ENCODE measurements at regions not wholly inside any gene's neighbourhood (a gene's known extent, or its start where the extent isn't known, plus 50 kb on each side); places are given as distances from the start of the nearest gene placed in this dataset.

DNA sequence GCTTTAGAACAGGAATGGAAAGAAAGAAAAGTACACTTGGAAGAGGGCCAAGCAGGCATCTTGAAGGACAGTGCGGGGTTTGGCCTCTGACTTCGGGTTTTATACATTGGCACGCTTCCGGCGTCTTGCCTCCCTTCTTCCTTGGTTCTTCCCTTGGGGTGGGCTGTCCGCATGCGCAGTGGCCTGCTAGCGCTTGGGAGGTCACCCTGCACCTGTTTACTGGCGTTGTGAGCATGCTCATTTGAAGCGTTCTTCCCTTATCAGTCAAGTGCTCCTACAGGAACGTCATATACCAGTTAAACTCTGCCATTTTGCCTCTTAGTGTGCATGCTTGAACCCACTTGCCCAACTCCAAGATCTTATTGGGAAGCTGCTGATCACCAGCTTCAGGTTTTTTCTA, 230.0 kb downstream of the TTLL2 start:
- DNase-seq (ENCODE audit: low read depth) = no peak
- Histone ChIP-seq H3K36me3 (ENCODE audit: control insufficient read depth, insufficient read depth, low read length) (no peaks in the 10 kb centered on the region), H3K4me3 (ENCODE audit: low read depth, low read length) (no peak overlapping the region), H3K27me3 (ENCODE audit: control insufficient read depth, insufficient read depth, low read length) (no peaks in the 10 kb centered on the region)
- no peak for FAIRE-seq
- TF ChIP-seq, protein P1, sequence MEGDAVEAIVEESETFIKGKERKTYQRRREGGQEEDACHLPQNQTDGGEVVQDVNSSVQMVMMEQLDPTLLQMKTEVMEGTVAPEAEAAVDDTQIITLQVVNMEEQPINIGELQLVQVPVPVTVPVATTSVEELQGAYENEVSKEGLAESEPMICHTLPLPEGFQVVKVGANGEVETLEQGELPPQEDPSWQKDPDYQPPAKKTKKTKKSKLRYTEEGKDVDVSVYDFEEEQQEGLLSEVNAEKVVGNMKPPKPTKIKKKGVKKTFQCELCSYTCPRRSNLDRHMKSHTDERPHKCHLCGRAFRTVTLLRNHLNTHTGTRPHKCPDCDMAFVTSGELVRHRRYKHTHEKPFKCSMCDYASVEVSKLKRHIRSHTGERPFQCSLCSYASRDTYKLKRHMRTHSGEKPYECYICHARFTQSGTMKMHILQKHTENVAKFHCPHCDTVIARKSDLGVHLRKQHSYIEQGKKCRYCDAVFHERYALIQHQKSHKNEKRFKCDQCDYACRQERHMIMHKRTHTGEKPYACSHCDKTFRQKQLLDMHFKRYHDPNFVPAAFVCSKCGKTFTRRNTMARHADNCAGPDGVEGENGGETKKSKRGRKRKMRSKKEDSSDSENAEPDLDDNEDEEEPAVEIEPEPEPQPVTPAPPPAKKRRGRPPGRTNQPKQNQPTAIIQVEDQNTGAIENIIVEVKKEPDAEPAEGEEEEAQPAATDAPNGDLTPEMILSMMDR (IDR thresholded peaks at IDR 0.05; ENCODE audit: insufficient read depth, low read length, severe bottlenecking) = no peak

DNA sequence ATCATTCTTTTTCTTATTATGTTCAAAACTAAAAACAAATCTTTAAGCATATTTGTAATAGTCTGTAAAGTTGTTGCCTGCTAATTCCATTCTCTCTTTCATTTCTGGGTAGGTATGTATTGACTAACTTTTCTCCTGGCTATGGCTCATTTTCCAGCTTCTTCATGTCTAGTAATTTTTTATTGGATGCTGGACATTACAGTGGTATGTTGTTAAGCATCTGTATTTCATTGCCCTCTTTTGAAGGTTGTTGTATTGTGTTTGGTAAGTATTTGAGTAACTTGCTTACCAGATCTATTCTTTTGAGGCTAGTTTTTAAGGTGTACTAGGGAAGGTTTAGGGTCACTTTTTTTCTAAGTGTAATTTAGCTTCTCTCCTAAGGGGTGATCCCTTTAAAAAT, 230.9 kb downstream of the TTLL2 start:
- no peak overlapping the region for H3K4me3 ChIP-seq (ENCODE audit: low read depth, low read length)
- TF ChIP-seq, protein P1 (IDR thresholded peaks at IDR 0.05; ENCODE audit: insufficient read depth, low read length, severe bottlenecking) = no peak
- no peak for DNase-seq (ENCODE audit: low read depth)
- no peaks in the 10 kb centered on the region for H3K36me3 ChIP-seq (ENCODE audit: control insufficient read depth, insufficient read depth, low read length)
- no peak for FAIRE-seq
- no peaks in the 10 kb centered on the region for H3K27me3 ChIP-seq (ENCODE audit: control insufficient read depth, insufficient read depth, low read length)

DNA sequence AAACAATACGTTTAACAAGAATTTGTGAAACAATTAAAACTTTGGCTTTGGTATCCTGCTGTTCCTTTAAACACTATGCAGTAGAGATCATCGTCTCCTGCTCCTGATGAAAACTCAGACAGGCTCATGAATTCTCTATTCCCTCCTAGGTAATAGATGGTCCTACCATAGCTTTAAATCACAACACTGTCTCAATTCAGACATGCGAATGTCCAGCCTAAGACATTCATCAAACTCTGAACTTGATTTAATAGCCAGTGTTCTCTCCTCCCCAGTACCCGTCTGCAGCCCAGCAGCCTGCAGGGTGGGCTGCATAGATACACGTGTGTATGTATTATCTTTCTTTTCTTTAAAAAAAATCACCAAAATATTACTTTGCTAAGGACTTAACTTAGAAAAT, 232.8 kb downstream of the TTLL2 start:
- DNase-seq (ENCODE audit: low read depth) (no peak), FAIRE-seq (no peak)
- TF ChIP-seq, protein P1 (IDR thresholded peaks at IDR 0.05; ENCODE audit: insufficient read depth, low read length, severe bottlenecking) = no peak
- Histone ChIP-seq H3K36me3 (ENCODE audit: control insufficient read depth, insufficient read depth, low read length) (no peaks in the 10 kb centered on the region), H3K27me3 (ENCODE audit: control insufficient read depth, insufficient read depth, low read length) (no peaks in the 10 kb centered on the region), H3K4me3 (ENCODE audit: low read depth, low read length) (no peak overlapping the region)

DNA sequence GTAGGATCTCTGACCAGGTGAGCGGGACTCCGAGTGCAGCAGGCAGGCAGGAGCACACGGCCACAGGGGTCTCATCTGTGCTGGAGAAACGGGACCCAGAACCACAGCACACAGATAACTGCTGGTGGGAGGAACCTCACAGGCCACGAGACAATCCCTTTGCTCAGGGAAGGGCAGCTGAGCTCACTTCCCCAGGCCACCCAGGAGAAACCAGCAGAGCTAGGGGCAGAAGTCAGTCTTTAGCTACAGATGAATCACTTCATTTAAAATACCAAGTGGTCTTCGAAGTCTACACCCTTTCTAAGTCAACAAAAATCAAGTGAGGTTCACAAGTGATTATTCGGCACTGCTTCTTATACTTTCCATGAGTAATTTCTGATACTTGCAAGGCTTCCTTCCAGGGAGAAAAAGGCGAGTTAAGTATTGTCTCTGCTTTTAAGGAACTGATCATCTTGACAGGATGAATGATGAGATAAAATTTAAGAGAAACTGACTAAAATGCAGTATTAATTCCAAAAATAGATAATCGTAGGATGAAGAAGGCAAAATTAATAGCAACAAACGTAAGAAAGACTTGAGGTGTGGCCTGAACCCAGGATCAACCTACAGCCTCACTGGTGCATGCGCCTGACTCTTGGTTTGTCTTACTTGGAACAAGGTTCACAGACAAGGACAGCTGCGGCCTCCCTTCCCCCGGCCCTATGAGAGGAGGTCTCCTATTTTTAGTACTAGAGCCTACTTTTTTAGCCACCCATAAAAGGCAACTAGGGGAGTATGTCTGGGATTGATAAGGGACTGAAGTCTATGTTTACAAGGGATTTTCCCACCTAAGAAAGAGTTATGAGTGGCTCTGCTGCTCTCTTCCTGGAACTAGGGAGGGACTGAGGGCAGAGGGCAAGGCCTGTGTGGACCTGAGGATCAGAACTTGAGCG, 233.6 kb downstream of the TTLL2 start:
- no peaks in the 10 kb centered on the region for H3K36me3 ChIP-seq (ENCODE audit: control insufficient read depth, insufficient read depth, low read length)
- no peak for DNase-seq (ENCODE audit: low read depth)

DNA sequence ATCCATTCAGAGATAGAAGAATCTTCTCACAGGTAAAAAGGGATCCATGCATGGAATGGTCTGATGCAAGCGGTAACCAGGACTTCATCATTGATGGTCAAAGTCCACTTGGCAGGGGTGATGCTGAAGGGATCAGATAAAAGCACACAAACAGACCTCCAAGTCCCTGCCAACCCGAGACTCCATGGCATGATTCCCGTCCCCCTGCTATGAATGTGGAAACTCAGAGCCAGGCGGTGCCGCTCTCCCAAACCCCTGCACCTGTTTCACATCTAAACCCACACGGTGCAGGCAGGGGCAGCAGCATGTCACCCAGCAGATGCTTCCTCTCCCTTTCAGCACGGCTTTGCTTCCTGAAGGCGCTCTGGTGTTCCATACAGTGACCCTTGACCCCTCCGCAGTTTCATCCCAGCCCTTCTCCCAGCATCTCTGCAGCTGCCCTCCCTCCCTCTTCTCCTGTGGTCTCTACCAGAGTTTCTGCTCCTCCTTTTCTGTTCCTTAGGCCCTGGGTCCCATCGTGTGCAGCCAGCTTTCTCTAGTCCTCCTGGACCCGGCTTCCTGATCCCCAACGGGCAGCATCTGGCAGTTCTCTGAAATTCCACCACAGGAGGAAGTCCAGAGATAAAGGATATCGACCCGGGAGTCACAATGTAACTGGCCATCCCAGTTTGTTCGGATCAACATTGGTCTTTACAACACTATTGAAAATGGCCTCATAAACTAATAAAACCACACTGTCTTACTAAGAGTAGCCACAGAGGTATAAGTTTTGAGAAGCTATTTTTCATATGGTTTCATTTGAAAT, 235.0 kb downstream of the TTLL2 start:
- Histone ChIP-seq H3K4me3 (ENCODE audit: low read depth, low read length) (no peak overlapping the region), H3K36me3 (ENCODE audit: control insufficient read depth, insufficient read depth, low read length) (no peaks in the 10 kb centered on the region), H3K27me3 (ENCODE audit: control insufficient read depth, insufficient read depth, low read length) (no peaks in the 10 kb centered on the region)
- DNase-seq (ENCODE audit: low read depth) (no peak), FAIRE-seq (no peak)
- TF ChIP-seq, protein P1 (IDR thresholded peaks at IDR 0.05; ENCODE audit: insufficient read depth, low read length, severe bottlenecking) = no peak

More for the DNA sequence above, 233.6 kb downstream of the TTLL2 start:
- Histone ChIP-seq H3K4me3 (ENCODE audit: low read depth, low read length) (no peak overlapping the region), H3K27me3 (ENCODE audit: control insufficient read depth, insufficient read depth, low read length) (no peaks in the 10 kb centered on the region)
- TF ChIP-seq, protein P1 (IDR thresholded peaks at IDR 0.05; ENCODE audit: insufficient read depth, low read length, severe bottlenecking) = no peak
- FAIRE-seq = no peak

All from bronchial epithelial cell (primary cell).